Effector memory CD8-positive, alpha-beta T cell (primary cell): ENCODE measurements at regions not wholly inside any gene's neighbourhood (a gene's known extent, or its start where the extent isn't known, plus 50 kb on each side); places are given as distances from the start of the nearest gene placed in this dataset.
"Not testable (repeated sequence)": the region's sequence is repeated elsewhere in the genome, so short reads cannot be mapped to it uniquely, and the experiment has no call there.

Experiments
- ATAC-seq: fragments of 150-1000 bp; cut with Tn5 transposase; replicated peaks from 2 replicates; pipeline ENCODE4 v1.10.0; 2021; ENCODE audit warnings: mild to moderate bottlenecking, moderate library complexity
- DNase-seq, 3 experiments: peaks; one replicate each; pipeline ENCODE4 v3.0.0; 2021
- H3K27ac Mint-ChIP-seq, 2 donors: one replicate each; pipeline ENCODE4 v1.8.0; 2022; ENCODE audit warnings: mild to moderate bottlenecking in 2 of 2, mixed read lengths in 2 of 2, moderate library complexity in 2 of 2
- H3K27me3 Mint-ChIP-seq, 2 donors: one replicate each; pipeline ENCODE4 v1.8.0; 2022; ENCODE audit warnings: mixed read lengths in 2 of 2
- H3K36me3 Mint-ChIP-seq: one replicate; pipeline ENCODE4 v1.8.0; 2022; ENCODE audit warnings: mild to moderate bottlenecking, moderate library complexity, mixed read lengths; ENCODE audit not compliant: insufficient read depth
- H3K4me1 Mint-ChIP-seq, 2 donors: one replicate each; pipeline ENCODE4 v1.8.0; 2022; ENCODE audit warnings: low read depth in 2 of 2, mixed read lengths in 2 of 2
- H3K4me3 Mint-ChIP-seq, 2 donors: one replicate each; pipeline ENCODE4 v1.8.0; 2022; ENCODE audit warnings: mild to moderate bottlenecking in 2 of 2, mixed read lengths in 2 of 2, moderate library complexity in 2 of 2
- H3K9me3 Mint-ChIP-seq, 2 donors: one replicate each; pipeline ENCODE4 v1.8.0; 2022; ENCODE audit warnings: mixed read lengths in 2 of 2

- Mint-ChIP-seq H3K27ac (no peak overlapping the region), H3K36me3 (no peaks in the 10 kb centered on the region), H3K4me1 (no peaks in the 10 kb centered on the region), H3K27me3 (peaks cover 32 to 60% of the 10 kb centered on the region in 2 donors), H3K4me3 (no peak overlapping the region), H3K9me3 (peaks cover 0 to 3% of the 10 kb centered on the region in 2 donors)
- DNase-seq (no peak), ATAC-seq (no peak)
Measured at GRCh38 chr17:16875662-16876061, 96.3 kb downstream of the TNFRSF13B start.

- ATAC-seq = not testable (repeated sequence)
- H3K27me3 Mint-ChIP-seq = peaks cover 36 to 64% of the 10 kb centered on the region in 2 donors
Measured at GRCh38 chr17:16874216-16874615, 97.7 kb downstream of the TNFRSF13B start.

DNA sequence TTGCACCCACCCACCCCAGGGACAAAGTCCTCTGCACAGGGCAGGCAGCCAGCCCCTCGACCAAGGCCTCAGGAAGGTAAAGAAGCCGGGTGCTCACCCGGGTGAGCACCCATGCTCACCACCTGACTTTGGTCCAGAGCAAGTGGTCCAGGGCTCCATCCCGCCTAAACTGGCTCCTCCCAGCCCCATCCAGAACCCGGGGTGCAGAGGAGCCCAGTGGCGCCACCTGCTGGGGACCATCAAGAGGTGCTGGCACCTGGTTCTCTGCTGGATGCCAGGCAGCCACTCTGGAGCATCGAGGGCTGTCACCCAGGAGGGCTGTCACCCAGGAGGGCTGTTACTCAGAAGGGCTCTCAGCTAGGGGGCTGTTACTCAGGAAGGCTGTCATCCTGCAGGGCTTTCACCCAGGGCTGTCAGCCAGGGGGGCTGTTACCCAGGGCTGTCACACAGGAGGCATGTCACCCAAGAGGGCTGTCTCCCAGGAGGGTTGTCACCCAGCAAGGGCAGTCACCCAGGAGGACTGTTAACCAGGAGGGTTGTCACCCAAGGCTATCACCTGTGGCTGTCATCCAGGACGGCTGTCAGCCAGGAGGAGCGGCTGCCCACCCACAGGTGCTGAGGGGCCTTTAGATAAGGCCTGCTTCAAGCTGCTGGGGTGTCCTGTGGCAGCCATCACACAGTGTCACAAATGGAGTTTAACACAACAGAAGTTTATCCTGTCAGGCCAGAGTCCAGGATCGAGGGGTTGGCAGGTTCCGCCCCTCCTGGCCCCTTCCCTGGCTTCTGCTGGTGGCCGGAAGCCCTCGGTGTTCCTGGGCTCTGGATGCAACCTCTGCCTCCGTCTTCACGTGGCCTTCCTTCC lies 98.5 kb downstream of the TNFRSF13B start:
- DNase-seq (peak; percentile 5 to 12 (median 10)), ATAC-seq (peak; percentile 37)
- H3K4me1 Mint-ChIP-seq = no peaks in the 10 kb centered on the region
- no peak overlapping the region for H3K27ac Mint-ChIP-seq
- H3K36me3 Mint-ChIP-seq = no peaks in the 10 kb centered on the region
- H3K27me3 Mint-ChIP-seq = peaks cover 28 to 56% of the 10 kb centered on the region in 2 donors
- H3K9me3 Mint-ChIP-seq = peaks cover 0 to 3% of the 10 kb centered on the region in 2 donors
- H3K4me3 Mint-ChIP-seq = no peak overlapping the region

More at GRCh38 chr17:16874216-16874615, 97.7 kb downstream of the TNFRSF13B start:
- H3K4me1 Mint-ChIP-seq, H3K27ac Mint-ChIP-seq, H3K4me3 Mint-ChIP-seq, H3K9me3 Mint-ChIP-seq, DNase-seq, H3K36me3 Mint-ChIP-seq: not testable (repeated sequence)

DNA sequence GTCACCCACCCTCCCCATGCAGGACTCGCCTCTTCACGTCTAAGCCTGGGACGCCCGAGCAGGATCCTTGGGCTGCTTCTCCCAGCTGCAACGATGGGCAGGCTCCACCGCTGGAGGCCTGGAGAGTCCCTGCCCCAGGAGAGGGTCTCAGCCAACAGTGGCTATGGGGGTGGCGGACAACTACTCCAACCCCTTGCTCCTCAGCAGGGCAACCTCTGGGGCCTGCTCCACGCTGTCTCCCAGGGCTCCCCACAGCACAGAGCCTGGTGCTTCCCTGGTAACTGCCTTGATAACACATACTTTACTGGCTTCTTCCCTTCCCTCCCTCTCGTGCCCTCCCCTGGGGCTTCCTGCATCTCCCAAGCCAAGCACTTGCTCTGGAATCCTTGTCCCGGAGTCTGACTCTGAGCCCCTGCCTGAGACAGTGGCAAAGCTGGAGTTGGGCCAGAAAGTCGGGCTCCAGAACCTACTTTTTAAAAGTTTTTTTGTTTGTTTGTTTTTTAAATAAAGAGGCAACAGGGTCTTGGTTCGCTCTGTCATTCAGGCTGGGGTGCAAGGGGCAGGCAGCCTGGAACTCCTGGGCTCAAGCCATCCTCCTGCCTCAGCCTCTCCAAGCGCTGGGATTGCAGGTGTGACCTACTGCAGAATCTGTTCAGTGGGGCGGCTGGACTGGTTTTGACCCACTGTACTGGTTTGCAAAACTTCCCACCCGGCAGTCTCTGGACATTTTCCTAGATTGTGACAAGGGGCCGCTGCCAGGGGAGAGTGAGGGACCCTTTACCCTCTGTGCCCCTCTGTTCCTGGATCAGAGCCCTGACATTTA lies 99.4 kb downstream of the TNFRSF13B start:
- Mint-ChIP-seq H3K4me1 (no peaks in the 10 kb centered on the region), H3K27ac (no peak overlapping the region), H3K4me3 (no peak overlapping the region), H3K9me3 (peaks cover 0 to 3% of the 10 kb centered on the region in 2 donors), H3K36me3 (no peaks in the 10 kb centered on the region), H3K27me3 (peaks cover 19 to 48% of the 10 kb centered on the region in 2 donors)
- ATAC-seq (no peak), DNase-seq (no peak)

DNA sequence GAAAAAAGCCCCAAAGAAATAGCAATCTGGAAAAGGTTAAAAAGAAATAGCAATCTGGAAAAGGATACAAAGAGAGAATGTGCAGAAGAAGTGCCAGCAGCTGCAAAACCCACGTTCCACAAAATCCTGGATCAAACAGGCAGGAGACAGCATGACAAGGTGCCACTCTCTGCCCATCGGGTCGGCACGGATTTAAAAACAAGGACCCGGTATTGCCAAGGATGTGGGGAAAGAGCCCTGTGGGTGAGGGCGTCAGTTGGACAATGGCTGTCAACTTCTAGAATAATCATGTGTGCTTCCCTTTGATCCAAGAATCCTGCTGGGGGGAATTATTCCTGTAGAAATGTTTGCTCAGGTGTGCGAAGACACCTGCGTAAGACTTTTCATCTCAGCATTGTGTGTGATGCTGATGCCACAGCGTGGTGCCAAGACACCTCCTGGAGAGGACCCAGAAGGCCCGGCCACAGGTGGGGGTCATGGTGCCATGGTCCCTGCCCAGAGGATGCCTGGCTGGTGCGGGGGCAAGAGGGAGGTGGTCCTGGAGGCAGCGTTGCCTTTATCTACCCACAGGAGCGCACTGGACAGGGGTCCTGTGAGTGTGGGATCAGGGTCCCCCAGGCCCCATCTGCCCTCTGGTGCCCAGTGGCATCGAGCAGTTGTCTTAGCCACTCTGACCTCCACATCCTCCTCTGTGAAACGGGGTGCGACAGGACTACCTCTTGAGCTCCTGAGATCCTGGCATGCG lies 100.3 kb downstream of the TNFRSF13B start:
- not testable (repeated sequence) for H3K27ac Mint-ChIP-seq, ATAC-seq, H3K9me3 Mint-ChIP-seq, H3K4me3 Mint-ChIP-seq, H3K36me3 Mint-ChIP-seq, DNase-seq, H3K4me1 Mint-ChIP-seq
- H3K27me3 Mint-ChIP-seq = peaks cover 13 to 41% of the 10 kb centered on the region in 2 donors

DNA sequence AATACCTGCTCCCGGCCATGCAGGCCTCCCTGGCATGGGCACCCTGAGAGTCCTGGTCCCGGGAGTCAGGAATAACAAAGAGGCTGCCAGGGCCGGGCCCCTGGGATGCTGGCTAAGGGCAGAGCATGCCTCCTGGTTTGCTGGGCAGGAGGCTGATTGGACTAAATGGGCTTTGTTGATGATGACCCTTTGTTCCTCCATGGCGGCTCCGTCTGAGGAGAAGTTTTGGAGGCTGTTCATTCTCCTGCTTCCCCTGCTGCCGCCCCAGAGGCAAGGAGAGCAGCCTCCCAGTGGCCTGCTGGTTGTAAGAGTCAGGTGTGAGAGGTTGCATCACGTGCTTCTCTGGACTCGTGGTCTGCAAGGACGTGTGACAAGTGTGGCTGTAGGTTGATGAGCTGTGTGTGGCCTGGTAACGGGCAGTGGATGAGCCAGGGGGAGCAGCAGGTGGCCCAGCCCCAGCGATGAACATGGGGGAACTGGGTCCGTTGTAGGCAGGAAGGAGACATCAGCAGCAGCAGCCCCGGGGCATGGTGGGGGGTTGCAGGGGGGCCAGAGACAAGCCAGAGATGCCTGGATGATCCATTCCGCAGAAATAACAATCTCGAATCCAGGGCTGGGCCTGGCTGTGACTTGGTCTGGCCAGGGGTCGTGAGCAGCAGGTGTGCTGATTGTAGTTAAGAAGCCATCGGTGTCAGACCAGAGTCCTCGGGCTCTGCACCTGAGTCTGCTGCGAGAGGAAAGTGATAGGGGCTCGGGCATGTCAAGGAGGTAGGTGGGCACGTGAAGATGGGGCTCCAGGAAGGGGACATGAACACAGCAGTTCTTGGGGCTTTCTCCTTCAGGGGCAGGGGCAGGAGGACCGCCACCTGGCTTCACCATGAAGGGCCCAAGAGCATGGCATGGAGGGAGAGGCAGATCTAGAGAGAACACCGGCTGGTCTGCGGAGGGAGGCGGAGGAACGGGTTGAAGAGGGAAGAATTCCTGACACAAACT lies 101.4 kb downstream of the TNFRSF13B start:
- Mint-ChIP-seq H3K4me3 (no peak overlapping the region), H3K27me3 (peaks cover 13 to 34% of the 10 kb centered on the region in 2 donors), H3K36me3 (no peaks in the 10 kb centered on the region), H3K4me1 (no peaks in the 10 kb centered on the region), H3K9me3 (no peaks in the 10 kb centered on the region), H3K27ac (no peak overlapping the region)
- DNase-seq = no peak
- ATAC-seq = no peak

- peaks cover 13 to 31% of the 10 kb centered on the region in 2 donors for H3K27me3 Mint-ChIP-seq
- not testable (repeated sequence) for ATAC-seq, H3K27ac Mint-ChIP-seq, DNase-seq, H3K9me3 Mint-ChIP-seq, H3K4me1 Mint-ChIP-seq, H3K4me3 Mint-ChIP-seq, H3K36me3 Mint-ChIP-seq
Measured at GRCh38 chr17:16869531-16870252, 102.2 kb downstream of the TNFRSF13B start.

DNA sequence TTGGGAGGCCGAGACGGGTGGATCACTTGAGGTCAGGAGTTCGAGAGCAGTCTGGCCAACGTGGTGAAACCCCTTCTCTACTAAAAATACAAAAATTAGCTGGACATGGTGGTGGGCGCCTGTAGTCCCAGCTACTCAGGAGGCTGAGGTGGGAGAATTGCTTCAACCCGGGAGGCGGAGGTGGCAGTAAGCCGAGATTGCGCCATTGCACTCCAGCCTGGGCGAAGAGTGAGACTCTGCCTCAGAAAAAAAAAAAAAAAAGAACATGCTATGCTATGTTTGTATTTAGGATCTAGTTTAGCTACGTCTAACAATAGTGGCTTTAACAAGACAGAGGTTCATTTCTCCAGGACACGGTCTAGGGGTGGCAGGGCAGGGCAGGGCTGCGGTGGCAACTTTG lies 103.3 kb downstream of the TNFRSF13B start:
- not testable (repeated sequence) for H3K4me3 Mint-ChIP-seq, H3K27ac Mint-ChIP-seq, ATAC-seq, DNase-seq, H3K9me3 Mint-ChIP-seq, H3K36me3 Mint-ChIP-seq, H3K4me1 Mint-ChIP-seq
- H3K27me3 Mint-ChIP-seq = peaks cover 13 to 22% of the 10 kb centered on the region in 2 donors

GRCh38 chr17:16867545-16867944 lies 104.4 kb downstream of the TNFRSF13B start:
- ATAC-seq, H3K4me1 Mint-ChIP-seq, DNase-seq, H3K4me3 Mint-ChIP-seq, H3K36me3 Mint-ChIP-seq, H3K27ac Mint-ChIP-seq, H3K9me3 Mint-ChIP-seq: not testable (repeated sequence)
- peaks cover 13 to 22% of the 10 kb centered on the region in 2 donors for H3K27me3 Mint-ChIP-seq

DNA sequence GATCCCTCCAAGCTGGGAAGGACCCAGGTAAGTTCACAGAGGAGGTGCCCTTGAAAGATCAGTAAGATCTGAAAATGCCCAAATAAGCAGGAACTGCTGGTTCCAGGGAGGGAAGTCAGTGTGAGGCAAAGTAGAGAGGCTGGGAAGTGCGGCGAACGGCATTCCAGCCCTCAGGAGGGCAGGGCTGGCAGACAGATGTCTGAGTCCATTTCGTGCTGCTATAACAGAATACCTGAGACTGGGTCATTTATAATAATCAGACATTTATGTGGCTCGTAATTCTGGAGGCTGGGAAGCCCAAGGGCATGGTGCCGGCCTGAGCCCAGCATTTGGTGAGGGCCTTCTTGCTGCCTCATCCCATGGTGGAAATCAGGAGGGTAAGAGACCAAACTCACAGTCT lies 105.1 kb downstream of the TNFRSF13B start:
- H3K4me3 Mint-ChIP-seq, ATAC-seq, H3K4me1 Mint-ChIP-seq, H3K9me3 Mint-ChIP-seq, H3K27ac Mint-ChIP-seq, DNase-seq, H3K36me3 Mint-ChIP-seq: not testable (repeated sequence)
- H3K27me3 Mint-ChIP-seq = peaks cover 13 to 22% of the 10 kb centered on the region in 2 donors

DNA sequence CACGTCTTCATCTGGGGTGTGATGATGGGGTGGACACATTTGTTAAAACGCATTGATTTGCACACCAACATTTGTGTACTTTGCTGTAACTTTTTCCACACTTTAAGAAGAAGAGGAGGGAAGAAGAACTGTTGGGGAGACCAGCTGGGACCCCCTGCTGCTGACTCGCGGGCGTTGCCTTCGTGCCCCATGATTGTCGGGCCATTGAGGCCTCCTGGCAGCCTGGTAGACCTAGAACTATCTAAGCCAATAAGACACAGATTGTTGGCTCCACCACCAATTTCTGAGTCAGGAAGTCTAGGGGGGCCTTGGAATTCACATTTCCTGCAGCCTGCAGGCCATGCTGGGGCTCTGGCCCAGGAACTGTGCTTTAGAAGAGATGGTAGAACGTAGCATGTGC lies 105.5 kb downstream of the TNFRSF13B start:
- H3K27me3 Mint-ChIP-seq = peaks cover 13 to 22% of the 10 kb centered on the region in 2 donors

DNA sequence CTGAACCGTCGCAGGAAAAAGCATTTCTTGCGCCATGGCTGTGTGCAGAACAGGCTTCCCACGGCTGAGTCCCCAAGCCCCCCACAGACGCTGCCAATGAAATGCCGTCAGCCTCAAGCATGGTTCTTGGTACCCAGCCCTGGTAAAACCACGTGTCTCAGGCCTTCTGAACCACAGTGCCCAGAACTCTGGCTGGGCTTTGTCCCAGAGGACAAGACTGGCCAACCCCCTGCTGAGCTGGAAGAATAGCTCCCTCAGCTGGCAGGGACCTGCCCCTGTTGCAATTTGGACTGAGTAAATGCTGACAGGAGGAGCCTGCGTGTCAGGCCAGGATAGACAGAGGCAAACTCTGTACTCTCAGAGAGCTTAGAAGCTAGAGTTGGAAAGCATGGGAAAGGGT lies 106.2 kb downstream of the TNFRSF13B start:
- not testable (repeated sequence) for ATAC-seq

More for the DNA sequence above, 105.5 kb downstream of the TNFRSF13B start:
- Mint-ChIP-seq H3K36me3 (no peaks in the 10 kb centered on the region), H3K27ac (no peak overlapping the region), H3K4me3 (no peak overlapping the region), H3K4me1 (no peaks in the 10 kb centered on the region), H3K9me3 (no peaks in the 10 kb centered on the region)
- no peak for DNase-seq
- ATAC-seq = no peak

More for the DNA sequence above, 106.2 kb downstream of the TNFRSF13B start:
- H3K4me3 Mint-ChIP-seq, H3K9me3 Mint-ChIP-seq, H3K27ac Mint-ChIP-seq, DNase-seq, H3K36me3 Mint-ChIP-seq, H3K4me1 Mint-ChIP-seq: not testable (repeated sequence)
- H3K27me3 Mint-ChIP-seq = peaks cover 6 to 17% of the 10 kb centered on the region in 2 donors
